HG02759 (cell line): ENCODE measurements at regions not wholly inside any gene's neighbourhood (a gene's known extent, or its start where the extent isn't known, plus 50 kb on each side); places are given as distances from the start of the nearest gene placed in this dataset.

Experiments
- ATAC-seq: cut with Tn5 transposase; IDR thresholded peaks from one replicate; pipeline ENCODE4 v1.9.1; 2021; ENCODE audit warnings: mild to moderate bottlenecking, moderate library complexity; ENCODE audit not compliant: unreplicated experiment

DNA sequence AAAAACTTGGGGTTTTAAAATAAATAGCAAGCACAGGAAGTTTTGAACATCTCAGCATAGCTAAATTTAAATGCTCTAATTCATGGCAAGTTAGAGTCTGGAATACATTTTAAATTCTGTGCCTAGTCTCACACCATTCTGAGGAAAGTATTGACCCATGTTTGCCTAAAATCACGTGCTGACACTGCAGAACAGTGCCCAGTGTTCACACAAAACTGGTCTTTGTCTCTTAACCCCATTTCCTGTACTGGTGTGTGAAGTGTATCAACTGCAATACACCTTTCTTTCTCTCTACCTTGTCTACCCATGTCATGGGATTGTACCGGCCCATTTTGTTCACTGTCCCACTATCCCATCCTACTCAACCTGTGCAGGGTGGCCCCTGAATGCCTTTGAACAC lies 749.7 kb upstream of the POM121L12 start:
- ATAC-seq = no peak

DNA sequence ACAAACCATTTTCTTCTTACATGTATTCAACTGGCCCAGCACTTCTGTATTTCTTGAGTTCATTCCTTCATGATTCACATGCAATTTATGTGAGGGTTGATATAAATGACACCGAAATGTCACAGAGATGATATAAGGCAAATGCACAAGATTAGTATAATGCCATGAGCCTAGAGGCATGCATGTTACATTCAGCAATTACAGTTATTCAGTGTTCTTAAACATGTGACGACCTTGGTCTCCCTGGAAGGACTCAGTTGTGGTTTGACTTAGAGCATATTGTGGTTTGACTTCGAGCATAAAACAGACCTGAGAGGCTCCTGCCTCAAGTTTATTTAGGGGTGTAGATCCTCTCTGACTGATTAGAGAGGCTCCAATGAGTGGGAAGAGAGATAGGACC lies 752.1 kb upstream of the POM121L12 start:
- ATAC-seq = no peak

DNA sequence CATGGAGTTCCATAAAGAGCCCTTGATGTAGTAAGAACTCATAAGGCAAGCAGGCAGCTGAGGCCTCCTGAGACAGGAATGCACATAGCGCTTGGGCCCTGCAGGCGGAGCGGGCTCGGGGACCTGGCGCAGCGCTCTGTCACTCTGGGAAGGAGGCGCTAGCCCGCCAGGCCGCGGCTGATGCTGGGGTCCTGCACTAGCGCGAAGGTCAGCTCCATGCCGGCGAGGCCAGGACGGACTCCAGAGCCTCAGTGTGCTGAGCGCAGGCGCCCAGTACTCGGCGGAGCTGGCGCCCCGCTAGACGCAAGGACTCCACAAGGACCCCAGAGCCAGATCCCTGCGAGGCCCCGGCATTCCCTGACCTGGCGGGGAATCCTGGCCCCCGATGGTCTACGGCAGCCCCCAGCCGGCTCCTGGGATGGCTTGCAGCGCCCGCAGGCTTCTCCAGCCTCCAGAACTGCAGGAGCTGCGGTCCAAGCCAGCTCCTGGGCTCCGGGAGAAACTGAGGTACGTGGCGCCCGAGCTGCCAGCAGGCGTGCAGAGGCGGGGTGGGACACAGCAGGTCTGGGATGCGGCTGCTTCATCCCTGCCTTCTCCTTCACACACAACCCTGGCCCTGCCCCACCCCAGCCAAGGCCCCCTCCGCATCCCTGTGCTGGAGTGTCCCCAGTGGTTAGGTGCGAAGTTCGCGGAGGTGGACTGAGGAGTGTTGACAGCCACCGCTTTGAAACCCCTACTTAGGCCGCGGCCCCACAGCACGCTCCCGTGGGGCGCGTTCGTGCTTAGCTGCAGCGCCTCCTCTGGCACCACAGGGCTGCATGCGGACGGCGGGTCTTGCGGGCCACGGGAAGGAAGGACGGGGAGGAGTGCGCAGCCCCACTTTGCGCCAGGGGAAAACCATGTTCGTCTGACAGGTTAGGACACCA lies 761.5 kb upstream of the POM121L12 start:
- ATAC-seq = no peak

DNA sequence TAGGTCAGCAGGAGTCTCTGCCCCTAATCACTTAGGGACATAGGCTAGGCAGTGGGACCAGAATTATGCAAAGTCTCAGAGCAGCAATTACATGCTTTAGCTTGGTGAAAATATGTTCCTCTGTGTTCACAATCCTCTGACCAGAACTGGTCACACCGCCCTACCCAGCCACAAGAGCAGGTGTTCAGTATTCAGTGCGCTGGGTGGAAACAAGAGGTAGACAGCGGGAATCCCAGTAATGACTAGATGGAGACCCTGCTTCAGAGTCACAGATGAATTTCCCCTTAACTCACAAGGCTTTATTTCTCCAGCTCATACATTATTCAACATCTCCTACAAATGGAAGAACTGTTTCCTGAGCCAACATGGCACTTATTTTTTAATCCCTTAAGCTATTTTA lies 763.7 kb upstream of the POM121L12 start:
- ATAC-seq = no peak

DNA sequence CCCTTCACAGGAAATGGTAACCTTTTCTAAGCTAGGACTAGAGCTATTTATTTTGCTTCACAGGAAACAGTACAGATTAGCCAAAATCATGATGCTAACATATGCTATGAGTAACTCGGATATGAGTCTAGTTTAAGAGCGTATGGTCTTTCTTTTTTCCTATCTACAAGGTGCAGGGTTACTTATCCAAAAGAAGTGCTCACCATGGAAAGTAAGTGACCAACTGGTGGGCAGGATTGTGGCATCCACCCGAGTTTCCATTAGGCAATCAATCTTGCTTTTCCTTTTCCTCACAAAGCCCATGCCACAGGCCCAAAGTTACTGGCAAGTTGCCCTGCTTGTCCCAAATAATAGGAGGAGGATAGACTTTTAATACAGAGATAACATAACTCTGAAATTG lies 765.1 kb upstream of the POM121L12 start:
- ATAC-seq = no peak

DNA sequence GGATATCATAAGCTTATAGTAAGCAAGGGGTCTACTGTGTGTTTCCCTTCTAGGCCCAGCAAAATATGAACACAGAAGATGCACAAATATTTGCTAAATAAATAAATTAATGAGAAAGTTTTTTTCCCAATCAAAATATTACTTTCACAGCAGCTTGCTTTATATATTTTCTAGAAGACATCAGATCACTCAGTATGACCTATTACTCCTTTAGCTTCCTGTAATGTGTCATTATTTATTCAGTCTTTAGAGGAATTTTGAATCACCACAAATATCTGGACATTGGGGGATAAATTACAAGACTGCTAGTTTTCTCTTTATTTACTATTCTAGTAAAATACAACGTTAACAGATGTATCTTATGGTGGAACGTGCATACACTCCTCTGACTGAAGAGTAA lies 765.8 kb upstream of the POM121L12 start:
- no peak for ATAC-seq

DNA sequence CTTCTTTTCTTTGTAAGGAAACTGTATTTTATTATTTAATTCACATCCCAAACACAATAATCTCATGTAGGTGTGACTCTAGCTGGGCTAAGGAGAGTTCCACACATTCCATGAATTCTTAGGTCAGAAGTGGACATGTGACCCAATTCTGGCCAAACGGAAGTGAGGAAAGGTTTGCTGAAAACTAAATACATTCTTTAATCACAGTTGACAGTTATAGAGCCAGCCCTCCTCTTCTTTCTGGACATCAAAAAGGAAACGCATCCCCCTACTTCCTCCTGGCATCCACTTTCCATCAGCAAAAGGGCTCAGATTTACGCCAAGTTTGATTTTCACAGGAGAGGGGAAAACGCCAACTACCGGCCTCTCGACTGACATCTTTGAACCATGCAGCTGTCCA lies 774.4 kb upstream of the POM121L12 start:
- ATAC-seq = no peak

DNA sequence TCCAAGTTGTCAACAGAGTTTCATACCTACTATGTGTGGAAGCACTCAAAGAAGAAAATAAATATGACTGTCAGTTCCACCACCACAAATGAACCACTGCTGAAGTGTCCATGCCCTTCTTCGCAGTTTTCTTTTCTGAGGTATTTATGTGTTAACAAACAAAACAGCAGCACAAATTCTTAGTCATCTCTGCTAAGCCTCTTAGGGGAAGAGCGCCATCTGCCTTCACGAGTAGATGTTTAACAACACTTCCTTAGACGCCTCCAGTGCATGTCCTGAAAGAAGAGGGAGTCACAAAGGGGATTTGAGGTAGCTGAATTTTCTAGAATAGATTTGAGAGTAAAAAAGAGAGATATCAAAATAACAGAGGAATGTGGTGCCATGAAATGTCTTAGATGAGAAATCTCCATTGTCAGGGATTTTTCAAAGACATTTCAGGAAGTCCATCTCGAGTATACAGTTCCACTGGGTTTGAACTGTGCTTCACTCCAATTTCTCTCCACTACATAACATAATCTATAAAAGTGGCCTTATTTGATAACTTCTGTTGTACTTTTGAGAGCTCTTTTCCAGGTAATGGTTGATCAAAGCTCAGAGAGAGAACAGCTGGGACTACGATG lies 775.3 kb upstream of the POM121L12 start:
- ATAC-seq = no peak

DNA sequence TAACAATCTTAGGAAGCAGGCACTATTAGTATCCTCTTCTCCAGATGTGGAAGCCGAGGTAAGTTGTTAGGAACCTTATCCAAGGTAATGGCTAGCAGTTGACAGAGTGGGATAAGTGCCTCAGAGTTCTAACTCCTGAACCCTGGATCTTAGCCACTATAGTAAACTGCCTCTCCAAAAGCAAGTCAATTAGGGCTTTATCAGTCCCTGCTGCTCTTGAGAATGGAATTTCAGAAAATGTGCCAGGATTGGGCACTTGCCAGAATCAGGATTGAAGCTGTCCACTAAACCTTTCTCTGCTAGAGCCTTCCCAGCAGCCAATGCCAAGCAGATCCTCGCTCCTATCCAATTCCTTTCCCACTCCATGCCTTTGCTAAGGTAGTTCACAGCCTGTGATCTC lies 777.5 kb upstream of the POM121L12 start:
- no peak for ATAC-seq

DNA sequence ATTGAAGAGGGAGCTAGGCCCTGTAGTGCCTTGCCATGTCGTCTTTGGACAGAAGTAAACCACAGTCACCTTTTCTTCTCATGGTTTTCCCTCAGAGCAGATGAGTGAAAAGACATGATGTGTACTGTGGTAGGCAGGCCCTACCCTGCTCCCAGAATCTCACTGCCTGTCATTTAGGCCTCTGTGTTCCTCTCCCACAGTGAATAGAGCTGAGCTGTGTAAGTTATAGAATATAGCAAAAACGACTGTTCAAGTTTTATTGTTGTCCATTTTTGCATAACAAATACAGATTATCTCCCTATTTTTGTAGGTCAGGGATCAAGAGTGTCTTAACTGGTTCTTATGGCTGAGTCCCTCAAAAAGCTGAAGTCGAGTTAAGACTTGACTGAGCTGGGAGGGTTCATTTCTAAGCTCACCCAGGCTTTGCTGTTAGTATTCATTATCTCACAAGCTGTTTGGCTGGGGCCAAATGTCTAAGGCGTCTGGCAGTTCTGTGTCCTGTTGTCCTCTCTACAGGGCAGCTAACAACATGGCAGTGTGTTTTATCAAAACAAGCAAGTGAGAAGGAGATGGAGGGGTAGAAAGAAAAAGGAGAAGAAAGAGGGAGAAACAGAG lies 780.9 kb upstream of the POM121L12 start:
- ATAC-seq = no peak

DNA sequence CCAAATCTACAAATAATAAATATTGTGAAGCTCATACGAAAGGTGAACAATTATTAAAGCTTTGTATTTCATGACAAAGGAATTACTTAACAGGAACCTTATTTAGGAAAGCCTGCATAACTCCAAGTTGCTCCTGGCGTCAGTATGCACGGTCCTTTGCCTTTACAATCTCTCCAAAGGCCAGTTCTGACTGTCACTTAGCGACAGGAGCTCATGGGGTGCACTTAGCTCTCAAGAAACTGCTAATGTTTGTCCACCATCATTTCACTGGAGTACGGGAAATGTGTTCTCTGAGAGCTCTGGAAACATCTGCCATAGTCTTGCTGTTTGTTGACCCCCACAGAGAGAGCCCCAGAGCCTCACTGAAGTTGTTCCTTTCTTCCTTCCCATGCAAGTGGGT lies 781.5 kb upstream of the POM121L12 start:
- no peak for ATAC-seq

DNA sequence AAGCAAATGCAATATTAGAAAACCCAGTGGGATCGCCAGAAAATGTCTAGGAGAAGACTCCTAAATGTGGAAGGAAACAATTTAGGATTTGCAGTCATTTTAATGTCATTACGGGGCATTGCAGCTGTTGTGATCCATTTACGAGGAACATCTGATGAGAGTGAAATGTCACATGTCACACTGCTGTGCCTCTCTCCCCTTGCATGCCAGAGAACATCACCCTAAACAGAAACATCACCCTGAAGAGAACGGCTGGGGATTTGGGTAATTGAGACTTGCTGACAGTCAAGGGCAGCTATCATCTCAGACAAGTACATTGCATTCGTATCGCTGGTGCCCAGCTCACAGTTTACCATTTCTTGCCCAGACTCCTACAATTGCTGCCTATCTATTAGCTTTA lies 785.7 kb upstream of the POM121L12 start:
- no peak for ATAC-seq

DNA sequence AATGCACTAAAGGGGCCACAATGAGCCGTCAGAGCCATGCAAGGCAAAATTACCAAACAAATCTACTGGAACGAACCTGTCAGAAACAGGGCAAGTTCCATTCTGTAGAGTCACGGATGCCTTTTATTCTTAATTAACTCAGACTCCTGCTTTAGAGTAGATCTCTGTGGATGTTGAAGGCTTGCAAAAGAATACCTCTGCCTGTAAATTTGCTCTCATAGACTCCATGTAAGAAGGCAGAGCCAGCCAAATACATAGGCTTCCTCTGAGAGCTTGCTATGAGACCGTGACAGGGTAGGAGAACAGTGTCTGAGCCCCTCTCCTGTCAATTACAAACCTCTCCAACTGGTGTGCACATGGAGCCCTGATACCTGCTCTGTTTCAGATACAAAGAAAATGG lies 787.9 kb upstream of the POM121L12 start:
- no peak for ATAC-seq

DNA sequence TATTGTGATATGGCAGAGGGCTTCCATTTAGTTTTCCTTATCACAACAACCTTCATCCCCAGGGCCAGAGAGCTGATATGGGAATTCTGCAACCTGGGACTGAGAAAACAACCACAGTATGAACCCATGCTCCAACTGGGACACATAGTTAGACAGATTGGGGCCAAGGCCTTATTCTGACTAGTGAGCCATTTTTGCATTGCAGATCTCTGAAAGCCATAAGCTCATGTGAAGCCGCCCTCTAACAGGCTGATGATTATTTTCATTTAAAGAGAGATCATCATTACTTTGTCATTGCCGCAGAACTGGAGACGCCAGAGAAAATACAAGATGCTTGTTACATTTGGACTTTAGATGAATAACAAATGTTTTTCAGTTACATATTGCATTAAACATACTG lies 791.7 kb upstream of the POM121L12 start:
- no peak for ATAC-seq

DNA sequence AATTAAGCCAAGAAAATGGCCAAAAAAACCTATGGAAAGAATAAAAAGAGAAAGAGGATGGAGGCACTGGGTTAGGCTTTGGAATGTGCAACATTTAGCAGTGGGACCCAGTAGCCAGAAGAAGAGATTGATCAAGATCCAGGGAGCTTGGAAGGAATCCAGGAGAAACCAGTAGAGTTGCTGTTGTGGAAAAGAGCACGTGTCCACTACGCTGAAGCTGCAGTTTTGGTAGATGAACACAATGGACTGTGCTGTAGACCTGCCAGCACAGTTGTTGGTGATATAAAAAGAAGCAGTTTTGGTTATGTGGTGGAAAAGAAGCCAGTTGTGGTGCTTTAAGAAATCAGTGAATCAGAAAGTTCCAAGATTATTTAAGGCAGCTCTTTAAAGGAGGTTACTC lies 802.2 kb upstream of the POM121L12 start:
- no peak for ATAC-seq

DNA sequence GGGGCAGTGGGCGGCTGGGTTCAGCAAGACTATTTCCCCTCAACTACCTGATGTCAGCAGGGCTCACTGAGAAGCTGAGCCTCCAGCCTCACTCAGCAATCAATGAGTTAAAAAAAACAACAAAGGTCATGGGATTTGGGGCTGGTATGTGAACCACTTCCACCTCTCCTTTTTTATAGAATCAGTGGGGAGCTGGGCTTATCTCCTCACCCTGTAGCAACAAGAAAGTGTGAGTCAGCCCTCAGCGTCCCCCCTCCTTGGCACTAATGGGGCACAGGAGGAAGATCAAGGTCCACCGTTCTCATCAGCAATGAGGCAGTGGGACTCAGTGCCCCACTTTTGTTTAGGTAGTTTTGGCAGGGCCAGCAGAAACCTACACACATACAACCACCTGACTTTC lies 823.5 kb upstream of the POM121L12 start:
- ATAC-seq = no peak

DNA sequence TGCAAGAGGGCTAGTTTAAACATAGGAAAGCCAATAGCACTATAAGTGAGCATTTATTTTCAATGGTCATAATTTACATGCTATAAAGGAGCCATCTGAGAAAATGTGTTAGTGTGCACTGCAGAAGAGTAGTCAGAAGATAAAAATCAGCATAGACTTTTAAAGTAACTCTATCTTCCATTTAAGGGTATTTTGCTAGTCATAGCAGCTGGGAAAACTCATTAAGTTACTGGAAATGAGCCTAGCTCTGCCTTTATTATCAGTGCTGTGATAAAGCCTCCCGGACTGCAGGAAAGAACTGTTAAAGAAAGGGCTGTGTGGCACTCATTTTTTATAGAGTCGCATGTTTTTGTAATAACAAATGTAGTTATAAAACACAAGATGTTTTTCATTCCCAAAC lies 825.8 kb upstream of the POM121L12 start:
- ATAC-seq = no peak

DNA sequence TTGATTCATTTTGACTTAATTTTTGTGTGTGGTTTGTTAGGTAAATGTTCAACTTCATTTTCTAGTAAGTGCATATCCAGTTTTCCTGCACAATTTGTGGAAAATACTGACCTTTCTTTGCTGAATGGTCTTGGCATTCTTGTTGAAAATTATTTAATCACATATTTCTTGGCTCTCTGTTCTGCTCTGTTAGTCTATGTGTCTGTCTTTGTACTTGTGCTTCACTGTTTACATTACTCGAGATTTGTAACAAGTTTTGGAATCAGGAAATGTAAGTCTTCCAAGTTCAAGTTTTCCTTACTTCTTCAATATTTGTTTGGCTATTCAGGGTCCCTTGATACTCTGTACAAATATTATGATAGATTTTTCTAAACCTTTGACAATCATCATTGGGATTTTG lies 838.2 kb upstream of the POM121L12 start:
- no peak for ATAC-seq

DNA sequence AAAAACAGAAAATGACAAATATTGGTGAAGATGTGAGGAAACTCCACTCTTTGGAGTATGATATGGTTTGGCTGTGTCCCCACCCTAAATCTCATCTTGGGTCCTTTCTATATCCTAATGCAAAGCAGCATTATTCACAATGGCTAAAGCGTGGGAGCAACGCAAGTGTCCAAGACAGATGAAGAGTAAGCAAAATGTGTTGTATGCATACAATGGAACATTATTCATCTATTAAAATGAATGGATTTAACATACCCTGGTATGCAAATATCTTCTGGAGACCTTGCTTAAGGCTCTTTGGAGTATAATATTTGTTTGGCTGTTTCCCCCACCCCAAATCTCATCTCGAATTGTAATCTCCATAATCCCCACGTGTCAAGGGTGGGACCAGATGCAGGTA lies 839.8 kb upstream of the POM121L12 start:
- no peak for ATAC-seq

DNA sequence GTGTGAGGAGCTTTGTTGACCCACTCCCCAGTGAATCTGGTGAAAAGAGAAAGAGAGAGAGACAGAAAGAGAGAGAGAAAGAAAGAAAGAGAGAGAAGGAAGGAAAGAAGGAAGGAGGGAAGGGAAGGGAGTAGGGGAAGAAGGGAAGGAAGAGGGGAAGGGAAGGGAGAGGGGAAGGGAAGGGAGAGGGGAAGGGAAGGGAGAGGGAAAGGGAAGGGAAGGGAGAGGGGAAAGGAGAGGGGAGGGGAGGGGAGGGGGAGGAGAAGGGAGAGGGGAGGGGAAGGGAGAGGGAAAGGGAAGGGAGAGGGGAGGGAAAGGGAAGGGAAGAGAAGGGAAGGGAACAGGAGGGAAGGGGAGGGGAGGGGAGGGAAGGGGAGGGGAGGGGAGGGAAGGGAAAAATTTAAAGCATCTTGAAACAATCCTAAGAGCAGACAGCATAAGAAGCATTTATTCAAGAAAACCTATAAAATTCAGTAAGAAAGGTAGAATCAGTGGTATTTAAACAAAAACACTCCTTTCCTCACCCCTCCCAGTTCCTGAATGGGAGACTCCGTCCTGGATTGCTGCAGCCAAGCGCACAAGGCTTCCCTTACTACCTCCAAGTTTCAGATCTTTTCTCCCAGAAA lies 846.2 kb upstream of the POM121L12 start:
- ATAC-seq = no peak

DNA sequence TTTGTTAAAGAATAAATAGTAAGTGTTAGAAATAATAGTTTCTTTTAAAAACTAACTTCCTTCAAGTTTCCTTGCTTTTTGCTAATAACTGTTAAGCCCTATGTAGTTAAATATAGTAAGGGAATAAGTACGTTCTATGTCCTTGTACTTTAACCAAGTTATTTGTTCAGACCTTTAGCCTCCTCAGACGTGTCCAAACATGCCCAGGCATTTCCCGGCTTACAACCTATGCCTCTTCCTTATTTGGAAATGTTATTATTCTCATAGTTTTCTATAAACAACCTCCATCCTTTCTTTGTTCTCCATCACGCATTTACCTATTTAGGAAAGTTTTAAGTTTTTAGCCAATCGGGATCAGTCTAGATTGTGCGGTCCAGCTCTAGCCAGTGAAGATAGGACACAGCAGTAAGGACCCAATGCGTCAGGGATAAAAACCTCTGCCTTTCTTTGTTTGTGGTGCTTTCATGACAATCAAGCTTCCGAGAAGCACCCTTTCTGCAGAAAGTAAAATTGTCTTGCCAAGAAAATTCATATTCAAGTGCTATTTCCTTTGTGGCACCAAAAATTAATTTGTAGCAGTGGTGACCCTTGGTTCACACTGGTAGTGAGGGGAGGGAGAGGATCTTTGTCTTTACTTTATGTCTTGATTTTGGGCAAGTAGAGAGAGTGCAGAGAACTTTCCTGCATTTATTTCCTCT lies 851.3 kb upstream of the POM121L12 start:
- no peak for ATAC-seq
